Heart left ventricle (tissue), 13 donors: ENCODE measurements at regions not wholly inside any gene's neighbourhood (a gene's known extent, or its start where the extent isn't known, plus 50 kb on each side); places are given as distances from the start of the nearest gene placed in this dataset.

Source experiments
- CTCF ChIP-seq, 12 donors: fragments of 200-600 bp; sonication (generic) in 4 of 12; IDR thresholded peaks; one replicate each; pipeline versions ENCODE4 v1.5.0 to v1.8.0; 2018 to 2022; ENCODE audit warnings: antibody characterized with exemption in 12 of 12, mild to moderate bottlenecking in 5 of 12
- POLR2A ChIP-seq, 2 donors: fragments of 450-650 bp; IDR thresholded peaks; one replicate each; pipeline ENCODE4 v1.6.1; 2017; ENCODE audit warnings: antibody characterized with exemption in 2 of 2, mild to moderate bottlenecking in 2 of 2, moderate library complexity in 2 of 2
- donor health status: ischemic (EF 13 %, LVEDD 7.1; RV severe dilation, severe dysfunction).
- donor health status: DM: no; HTN: yes; CAD: no.
- donor health status: DM: no; HTN: no; CAD: no.
- donor health status: ischemic (EF 25% LVEDD 6.9; RV normal size, moderate dysfunction).
- donor health status: ischemic (EF 25% LVEDD 5.7; RV mildly dilated, moderate dysfunction).
- donor health status: ischemic (EF 35%, LVEDD 5.7; RV mildly dilated, moderate dysfunction).
- donor health status: nonischemic (EF 11% LVEDD 7.7; RV severe dilation, severe dysfunction).
- donor health status: DM: yes; HTN: yes; CAD: no.
- donor health status: PGD.
- donor health status: ischemic (EF 29% LVEDD 5.4; RV normal size, mild dysfunction).
- donor health status: nonischemic (EF 23%, LVEDD 6.1; RV moderate dilation, normal function).

- no peak for TF ChIP-seq CTCF (IDR thresholded peaks at IDR 0.05)
- no peak for TF ChIP-seq POLR2A (IDR thresholded peaks at IDR 0.05)
Observed at GRCh38 chr10:4254101-4254994, 469.3 kb upstream of the KLF6 start.
